A549 (cell line): ENCODE measurements at regions not wholly inside any gene's neighbourhood (a gene's known extent, or its start where the extent isn't known, plus 50 kb on each side); places are given as distances from the start of the nearest gene placed in this dataset.
A peak's percentile ranks its signal among the peaks of the same experiment; 100 is the strongest.

Source experiments
- ATAC-seq, 2 experiments: fragments of 200-7000 bp in 1 of 2; fragments of >200 bp in 1 of 2; cut with Nextera tagmentation in 1 of 2; cut with Tn5 transposase in 1 of 2; 3 replicates each; pipeline versions ENCODE4 v1.8.0 to v1.9.1; 2018 to 2020; ENCODE audit warnings: mild to moderate bottlenecking in 1 of 2, moderate library complexity in 1 of 2
- CTCF ChIA-PET: fragments of 300-600 bp; sonication (Branson Sonifier 250); formaldehyde crosslinking; extraction: SDS; loops from one replicate; lab custom pipeline; 2021; ENCODE audit warnings: antibody characterized with exemption, inconsistent platforms; lab: Yijun Ruan, JAX
- POLR2A ChIA-PET: fragments of 350-600 bp; formaldehyde crosslinking; extraction: SDS; loops from one replicate; lab custom pipeline; 2021; ENCODE audit warnings: antibody characterized with exemption, inconsistent platforms; lab: Yijun Ruan, JAX
- DNase-seq, 2 experiments: peaks; one replicate each; pipeline versions ENCODE4 v3.0.0 to v3.0.0-alpha.2; 2011 to 2016; ENCODE audit warnings: low read depth in 1 of 2, low spot score in 1 of 2
- FAIRE-seq: peaks from 2 replicates; lab custom pipeline; 2011; peaks lifted over from hg19 to GRCh38; lab: Jason Lieb, UNC
- H3K27ac ChIP-seq, 2 experiments: fragments of >200 bp; sonication (Bioruptor Twin); formaldehyde crosslinking; 3 replicates each; pipeline ENCODE4 v1.5.1; 2016 to 2017
- H3K4me1 ChIP-seq: fragments of >200 bp; sonication (Bioruptor Twin); formaldehyde crosslinking; 3 replicates; pipeline ENCODE4 v1.6.1; 2016
- H3K4me2 ChIP-seq: fragments of >200 bp; sonication (Bioruptor Twin); formaldehyde crosslinking; 3 replicates; pipeline ENCODE4 v1.6.1; 2016
- H3K4me3 ChIP-seq: fragments of >200 bp; sonication (Bioruptor Twin); formaldehyde crosslinking; 3 replicates; pipeline ENCODE4 v1.5.1; 2016
- H3K9me3 ChIP-seq: fragments of >200 bp; sonication (Bioruptor Twin); formaldehyde crosslinking; 3 replicates; pipeline ENCODE4 v1.6.1; 2016
- BCL3 ChIP-seq: fragments of >200 bp; sonication (Bioruptor Twin); formaldehyde crosslinking; IDR thresholded peaks from 3 replicates; pipeline ENCODE4 v1.6.1; 2016
- BHLHE40 ChIP-seq: IDR thresholded peaks from 2 replicates; pipeline ENCODE4 v1.6.1; 2012; ENCODE audit warnings: low read depth, low read length, inconsistent platforms
- CEBPB ChIP-seq, 2 experiments: fragments of >200 bp in 1 of 2; sonication (Bioruptor Twin) in 1 of 2; formaldehyde crosslinking in 1 of 2; IDR thresholded peaks; 2 replicates each; pipeline ENCODE4 v1.6.1; 2012 to 2016
- EHF ChIP-seq: fragments of 250-450 bp; sonication (Bioruptor Pico); IDR thresholded peaks from 2 replicates; pipeline ENCODE4 v1.5.0; 2020; ENCODE audit warnings: mild to moderate bottlenecking
- FOSB ChIP-seq: fragments of 250-450 bp; sonication (Bioruptor Pico); IDR thresholded peaks from 2 replicates; pipeline ENCODE4 v1.5.0; 2020; ENCODE audit warnings: mild to moderate bottlenecking, moderate library complexity
- FOXS1 ChIP-seq: fragments of 250-450 bp; sonication (Bioruptor Pico); IDR thresholded peaks from 2 replicates; pipeline ENCODE4 v1.5.0; 2020; ENCODE audit warnings: mild to moderate bottlenecking, moderate library complexity
- HMGXB4 ChIP-seq: fragments of 250-450 bp; sonication (Bioruptor Pico); IDR thresholded peaks from 2 replicates; pipeline ENCODE4 v1.5.0; 2021; ENCODE audit warnings: mild to moderate bottlenecking, moderate library complexity, borderline replicate concordance
- HOXB5 ChIP-seq: fragments of 250-450 bp; sonication (Bioruptor Pico); IDR thresholded peaks from 2 replicates; pipeline ENCODE4 v1.5.0; 2020; ENCODE audit warnings: mild to moderate bottlenecking, moderate library complexity
- KDM1A ChIP-seq: fragments of 200-600 bp; sonication (generic); IDR thresholded peaks from 2 replicates; pipeline ENCODE4 v1.6.1; 2016; ENCODE audit warnings: low read depth, mild to moderate bottlenecking
- NFE2L2 ChIP-seq: fragments of 150-350 bp; conservative IDR thresholded peaks from 2 replicates; pipeline ENCODE4 v1.6.1; 2014; ENCODE audit warnings: low read length
- NR3C1 ChIP-seq: fragments of >200 bp; sonication (Bioruptor Twin); formaldehyde crosslinking; IDR thresholded peaks from 3 replicates; pipeline ENCODE4 v1.6.1; 2017
- POLR2AphosphoS2 ChIP-seq: conservative IDR thresholded peaks from 2 replicates; pipeline ENCODE4 v1.6.1; 2012; ENCODE audit warnings: low read length, improper control_type of control experiment, inconsistent platforms
- REST ChIP-seq: fragments of 200-600 bp; sonication (generic); IDR thresholded peaks from 2 replicates; pipeline ENCODE4 v1.6.1; 2016; ENCODE audit warnings: antibody characterized with exemption, mild to moderate bottlenecking, moderate library complexity
- RFX5 ChIP-seq: fragments of 450-650 bp; IDR thresholded peaks from 2 replicates; pipeline ENCODE4 v1.7.1; 2014; ENCODE audit warnings: antibody characterized with exemption, mild to moderate bottlenecking, moderate library complexity
- RNF2 ChIP-seq: fragments of 200-600 bp; sonication (generic); IDR thresholded peaks from 2 replicates; pipeline ENCODE4 v1.6.1; 2016; ENCODE audit warnings: low read depth, mild to moderate bottlenecking, antibody characterized with exemption, moderate library complexity, borderline replicate concordance
- SREBF2 ChIP-seq: fragments of 450-650 bp; IDR thresholded peaks from 2 replicates; pipeline ENCODE4 v1.6.1; 2014; ENCODE audit warnings: mild to moderate bottlenecking, moderate library complexity
- TFCP2L1 ChIP-seq: fragments of 250-450 bp; sonication (Bioruptor Pico); IDR thresholded peaks from 2 replicates; pipeline ENCODE4 v1.5.0; 2021; ENCODE audit warnings: mild to moderate bottlenecking
- TP53 ChIP-seq: fragments of 250-450 bp; sonication (Bioruptor Pico); IDR thresholded peaks from 2 replicates; pipeline ENCODE4 v1.5.0; 2021; ENCODE audit warnings: mild to moderate bottlenecking, moderate library complexity
- USF2 ChIP-seq: fragments of 450-650 bp; IDR thresholded peaks from 2 replicates; pipeline ENCODE4 v1.6.1; 2014; ENCODE audit warnings: antibody characterized with exemption
- WGBS: methylation state at CpG from one replicate; pipeline ENCODE4 v1.1.6; 2017; ENCODE audit errors: missing lambda C conversion rate; 5-methylcytosine and 5-hydroxymethylcytosine counted together

- no peak for TF ChIP-seq REST
- TF ChIP-seq KDM1A = no peak
- no peak for TF ChIP-seq USF2
- TF ChIP-seq RFX5 = no peak
- no peak for TF ChIP-seq EHF (CRISPR knock-in tag)
- no peak for TF ChIP-seq HOXB5 (CRISPR knock-in tag)
- no peak for ATAC-seq
- peaks cover 22% of the 10 kb centered on the region for H3K4me1 ChIP-seq
- WGBS = 86% methylated on average over 7 of the region's 7 CpGs
- H3K4me2 ChIP-seq = no peak overlapping the region
- POLR2A ChIA-PET = no interaction called here
- FAIRE-seq = no peak
- peak overlapping the region; percentile 49 to 58; a peak in 4 of 6 replicates for H3K27ac ChIP-seq
- no peak for DNase-seq
- H3K4me3 ChIP-seq = no peak overlapping the region
- CTCF ChIA-PET = interaction anchor here (1.2 to 1.6 kb wide), 2 partner anchors 8 to 152 kb away, joined by 3 to 4 read pairs; no protein-coding TSS in a partner anchor
- peaks cover 4% of the 10 kb centered on the region; the same call in 1 of the 3 replicates for H3K9me3 ChIP-seq
Observed at GRCh38 chr1:8162168-8162567, 136.1 kb upstream of the ERRFI1 start.

- ATAC-seq (no peak), DNase-seq (no peak), FAIRE-seq (no peak)
- WGBS = 80% methylated on average over 9 of the region's 9 CpGs
- POLR2A ChIA-PET = no interaction called here
- no peak for TF ChIP-seq RNF2
- TF ChIP-seq HMGXB4 (CRISPR knock-in tag) = no peak
- TF ChIP-seq HOXB5 (CRISPR knock-in tag) = no peak
- TF ChIP-seq EHF (CRISPR knock-in tag) = no peak
- no peak for TF ChIP-seq POLR2AphosphoS2
- no peak for TF ChIP-seq CEBPB (IDR thresholded peaks at IDR 0.05)
- no peak for TF ChIP-seq FOSB (CRISPR knock-in tag)
- no peak for TF ChIP-seq FOXS1 (CRISPR knock-in tag)
- TF ChIP-seq SREBF2 = no peak
- TF ChIP-seq BCL3 = no peak
- no peak for TF ChIP-seq REST
- TF ChIP-seq NFE2L2 = no peak
- no peak for TF ChIP-seq TP53 (CRISPR knock-in tag)
- no peak for TF ChIP-seq BHLHE40
- no peak for TF ChIP-seq NR3C1
- TF ChIP-seq TFCP2L1 (CRISPR knock-in tag) = no peak
- Histone ChIP-seq H3K9me3 (peaks cover 4% of the 10 kb centered on the region; the same call in 1 of the 3 replicates), H3K4me3 (no peak overlapping the region), H3K4me1 (peaks cover 17% of the 10 kb centered on the region; the same call in 2 of the 3 replicates), H3K4me2 (no peak overlapping the region), H3K27ac (peak overlapping the region; percentile 49 to 58; a peak in 4 of 6 replicates)
- CTCF ChIA-PET = interaction anchor here (1.6 kb wide), 1 partner anchor 153 kb away, joined by 4 read pairs; no protein-coding TSS in a partner anchor
Observed at GRCh38 chr1:8161546-8162105, 135.5 kb upstream of the ERRFI1 start.
